ELF-1 (cell line): ENCODE measurements at regions not wholly inside any gene's neighbourhood (a gene's known extent, or its start where the extent isn't known, plus 50 kb on each side); places are given as distances from the start of the nearest gene placed in this dataset.

Experiments
- DNase-seq: peaks from one replicate; pipeline ENCODE4 v3.0.0-alpha.2; 2016; ENCODE audit warnings: low read depth, low spot score

- no peak for DNase-seq
Measured at GRCh38 chr14:61192989-61193388, 88.1 kb downstream of the TMEM30B start.

GRCh38 chr14:61191733-61192132, 89.4 kb downstream of the TMEM30B start:
- no peak for DNase-seq

- no peak for DNase-seq
Measured at GRCh38 chr14:61190341-61190740, 90.8 kb downstream of the TMEM30B start.

GRCh38 chr14:61188978-61189808, 91.9 kb downstream of the TMEM30B start:
- peak; percentile 79 for DNase-seq

DNA sequence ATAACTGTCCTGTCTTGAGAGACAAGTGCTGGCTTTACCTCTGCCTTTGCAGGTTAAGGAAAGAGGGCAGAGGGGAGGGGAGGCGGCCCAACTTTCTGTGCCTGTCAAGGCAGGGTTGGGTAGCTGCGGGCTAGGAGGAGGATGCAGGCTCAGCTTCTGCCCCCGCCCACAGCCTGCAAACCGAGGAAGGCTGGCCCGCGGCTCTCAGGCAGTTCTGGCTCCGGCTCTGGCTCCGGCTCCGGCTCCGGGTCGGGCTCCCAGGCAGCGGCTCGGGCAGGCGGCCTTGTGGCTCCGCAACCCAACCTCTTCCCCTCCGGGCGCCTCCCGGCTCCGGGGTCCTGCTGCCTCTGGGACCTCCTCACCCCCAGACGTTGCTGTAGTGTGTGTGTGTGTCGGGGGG, 92.9 kb downstream of the TMEM30B start:
- peak; percentile 81 for DNase-seq

- DNase-seq = peak; percentile 12
Measured at GRCh38 chr14:61187196-61187905, 93.8 kb downstream of the TMEM30B start.

DNA sequence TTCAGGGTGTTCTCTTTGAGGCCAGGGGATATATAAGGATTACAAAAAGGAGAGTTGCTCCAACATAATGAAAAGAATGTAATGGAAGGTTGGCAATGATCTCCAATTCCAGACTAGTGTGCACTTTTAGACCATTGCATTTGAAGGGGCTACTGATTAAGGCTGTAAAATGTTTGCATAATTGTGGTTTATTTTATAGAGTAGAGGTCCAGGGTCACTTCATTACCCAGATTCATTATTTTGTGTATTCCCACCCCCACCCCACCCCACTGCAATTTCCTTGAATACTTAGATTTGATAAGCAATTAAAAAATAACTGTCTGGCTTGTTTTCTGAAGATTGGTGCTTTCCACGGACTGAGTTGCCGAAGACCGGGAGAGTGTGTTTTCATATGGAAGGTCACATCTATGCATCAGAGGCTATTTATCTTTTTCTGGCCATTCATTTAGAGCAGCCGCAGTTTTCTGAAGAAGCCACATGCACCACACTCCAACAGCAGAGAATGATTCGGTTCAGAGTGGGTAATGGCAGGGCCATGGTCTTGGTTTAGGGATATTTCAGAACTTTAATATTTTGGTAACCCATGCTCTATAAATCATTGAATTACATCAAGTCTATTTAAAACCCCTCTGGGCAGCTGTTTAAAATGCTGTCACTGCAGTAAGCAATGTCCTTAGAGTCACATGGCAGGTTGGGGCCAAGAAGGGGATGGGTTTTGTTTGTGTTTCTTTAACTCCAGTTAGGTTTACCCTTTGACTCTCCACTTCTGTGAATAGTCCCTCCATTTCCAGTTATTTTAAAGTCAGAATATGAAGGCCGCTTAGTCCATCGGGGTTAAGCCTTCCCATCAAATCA, 94.6 kb downstream of the TMEM30B start:
- no peak for DNase-seq

GRCh38 chr14:61185534-61185933, 95.6 kb downstream of the TMEM30B start:
- no peak for DNase-seq

GRCh38 chr14:61184112-61184511, 97.0 kb downstream of the TMEM30B start:
- DNase-seq = no peak

- DNase-seq = no peak
Measured at GRCh38 chr14:61183196-61183885, 97.8 kb downstream of the TMEM30B start.

GRCh38 chr14:61179796-61180398, 101.2 kb downstream of the TMEM30B start:
- no peak for DNase-seq

DNA sequence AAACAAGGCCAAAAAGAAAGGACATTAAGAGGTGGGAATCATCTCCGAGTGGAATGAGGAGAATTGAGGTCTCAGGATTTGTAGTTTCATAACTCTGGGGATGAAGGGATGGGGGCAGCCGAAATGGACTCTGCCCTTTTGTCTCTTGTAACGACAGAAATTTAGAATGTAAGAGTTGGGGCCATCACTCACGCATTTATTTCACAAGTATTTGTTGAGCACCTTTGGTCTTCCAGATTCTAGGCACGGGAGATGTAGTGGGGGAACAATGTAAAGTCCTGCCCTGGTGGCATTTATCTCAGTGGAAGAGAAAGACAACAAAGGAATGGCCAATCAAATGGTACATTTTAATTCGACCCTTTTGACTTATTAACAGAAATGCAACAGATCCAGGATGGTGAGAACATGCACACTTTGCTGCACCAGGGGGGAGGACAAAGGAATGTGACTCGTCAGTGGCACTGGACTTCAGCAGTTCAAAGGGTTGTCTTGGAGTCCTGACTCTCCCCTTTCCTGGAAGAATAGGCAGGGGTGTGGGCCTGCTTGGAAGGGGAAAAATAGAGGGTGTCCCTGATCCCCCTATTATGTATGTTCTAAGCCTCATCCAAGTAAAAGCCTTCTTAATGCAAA, 102.0 kb downstream of the TMEM30B start:
- DNase-seq = no peak

DNA sequence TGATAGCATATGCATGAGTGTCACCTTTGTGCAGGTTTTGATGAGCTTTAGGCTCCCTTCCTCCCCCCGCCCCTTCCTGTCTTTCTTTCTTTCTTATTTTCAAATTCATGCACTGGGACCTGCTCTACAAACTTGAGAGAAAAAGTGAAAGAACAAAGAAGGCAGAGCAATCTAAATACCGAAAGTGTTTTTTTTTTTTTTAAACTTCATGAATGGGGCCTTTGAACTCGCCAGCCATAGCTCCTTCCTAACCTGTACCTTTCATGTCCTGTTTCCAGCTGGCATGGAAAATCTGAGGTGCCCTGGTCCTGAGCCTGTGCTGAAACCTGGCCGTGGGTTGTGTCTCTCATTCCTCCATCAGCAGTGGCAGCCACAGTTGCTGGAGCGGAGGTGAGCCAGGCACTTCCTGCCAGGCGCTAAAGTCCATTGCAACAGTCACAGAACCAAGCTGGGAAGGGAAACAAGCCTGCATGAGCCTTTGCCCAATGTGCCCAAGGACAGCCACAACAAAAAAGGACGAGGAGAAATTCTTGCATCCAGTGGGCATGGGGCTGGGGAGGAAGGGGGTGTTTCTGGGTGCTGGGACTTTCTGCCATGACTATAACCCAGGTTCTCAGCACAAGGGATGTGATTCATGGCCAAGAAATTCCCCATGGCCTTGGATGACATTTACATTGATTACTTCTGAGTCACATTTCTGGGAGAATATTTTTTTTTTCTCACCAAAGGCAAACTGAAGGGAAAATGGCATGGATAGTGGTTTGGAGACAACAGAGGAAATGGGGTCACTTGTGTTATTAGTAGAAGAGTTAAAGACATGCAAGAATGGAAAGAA, 102.7 kb downstream of the TMEM30B start:
- DNase-seq = no peak

- no peak for DNase-seq
Measured at GRCh38 chr14:61177279-61178225, 103.6 kb downstream of the TMEM30B start.

DNA sequence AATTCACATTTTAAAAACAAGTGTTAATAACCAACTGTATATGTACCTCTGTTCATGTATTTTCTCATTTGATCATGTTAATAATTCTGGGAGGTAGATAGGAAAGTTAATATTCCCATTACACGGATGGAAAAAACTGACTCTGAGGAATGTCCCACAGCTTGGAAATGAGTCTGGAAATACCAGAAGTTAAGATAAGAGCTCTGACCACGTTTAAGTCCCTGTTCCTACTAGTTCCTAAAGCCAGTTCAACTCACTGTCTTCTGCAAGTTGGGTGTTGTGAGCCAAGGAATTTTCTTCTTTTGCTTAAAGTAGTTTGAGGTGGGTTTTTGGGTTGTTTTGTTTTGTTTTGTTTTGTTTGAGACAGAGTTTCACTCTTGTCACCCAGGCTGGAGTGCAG, 104.5 kb downstream of the TMEM30B start:
- no peak for DNase-seq

DNA sequence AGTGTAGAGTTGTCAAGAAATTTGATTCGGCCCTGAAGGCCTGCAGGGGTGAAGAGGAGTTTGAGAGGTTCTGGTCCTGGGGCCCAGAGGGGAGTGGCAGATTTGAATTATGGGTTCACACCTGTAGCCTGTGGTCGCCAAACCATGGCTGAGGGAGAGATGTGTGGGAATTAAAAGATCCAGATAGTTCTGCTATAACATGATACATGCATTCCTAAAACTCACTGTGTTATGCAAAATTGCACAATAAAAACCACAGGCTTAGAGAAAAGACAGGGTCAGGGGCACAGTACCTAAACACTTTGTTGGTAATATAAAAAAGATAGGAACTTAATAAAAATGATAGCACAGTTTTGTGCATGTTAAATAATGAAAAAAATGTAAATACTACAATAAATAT, 106.2 kb downstream of the TMEM30B start:
- DNase-seq = no peak

DNA sequence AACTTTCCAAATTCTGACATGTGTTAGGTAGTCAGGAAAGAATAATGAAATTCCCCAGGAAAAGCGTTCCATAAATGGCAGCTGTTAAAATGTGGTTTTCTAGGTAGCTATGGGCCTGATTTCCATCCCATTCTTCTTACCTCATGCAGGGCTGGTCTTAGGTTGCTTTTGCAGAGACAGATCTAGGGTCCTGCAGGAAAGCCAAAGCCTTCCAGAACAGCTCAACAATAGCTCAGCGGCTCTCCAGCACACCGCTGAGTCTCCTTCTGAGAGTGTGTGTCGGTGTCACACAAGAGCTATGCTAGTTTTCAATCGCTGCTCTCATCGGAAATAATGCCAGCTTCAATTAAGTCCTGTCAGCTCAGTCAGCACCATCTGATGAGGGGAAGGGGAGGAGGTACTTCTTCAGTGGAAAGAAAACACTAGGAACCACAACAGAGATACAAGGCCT, 106.7 kb downstream of the TMEM30B start:
- DNase-seq = no peak

GRCh38 chr14:61171727-61172126, 109.4 kb downstream of the TMEM30B start:
- no peak for DNase-seq
